Islet of Langerhans (tissue), 1 donor: ENCODE measurements at regions not wholly inside any gene's neighbourhood (a gene's known extent, or its start where the extent isn't known, plus 50 kb on each side); places are given as distances from the start of the nearest gene placed in this dataset.

Source experiments
- FAIRE-seq: peaks from one replicate; lab custom pipeline; 2011; peaks lifted over from hg19 to GRCh38; lab: Jason Lieb, UNC

DNA sequence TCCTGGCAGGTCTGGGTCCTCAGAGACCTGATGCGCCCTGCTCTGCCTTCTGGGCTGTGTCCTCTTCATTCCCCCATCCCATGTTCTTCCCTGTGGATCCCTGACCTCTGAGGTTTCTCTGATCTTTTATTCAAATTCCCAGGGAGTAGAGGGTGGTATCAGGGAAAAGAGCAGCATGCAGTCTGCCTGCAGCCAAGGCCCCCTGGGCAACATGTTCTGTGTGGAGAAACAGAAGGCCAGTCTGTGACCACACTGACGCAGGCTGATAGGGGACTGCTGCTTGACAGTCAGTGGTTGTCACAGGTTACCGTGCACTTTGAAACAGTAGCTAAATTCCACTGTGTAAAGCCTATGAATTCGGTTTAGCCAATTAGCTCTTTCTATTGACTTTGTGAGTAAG lies 156.6 kb upstream of the IRX2 start:
- FAIRE-seq, result no peak

DNA sequence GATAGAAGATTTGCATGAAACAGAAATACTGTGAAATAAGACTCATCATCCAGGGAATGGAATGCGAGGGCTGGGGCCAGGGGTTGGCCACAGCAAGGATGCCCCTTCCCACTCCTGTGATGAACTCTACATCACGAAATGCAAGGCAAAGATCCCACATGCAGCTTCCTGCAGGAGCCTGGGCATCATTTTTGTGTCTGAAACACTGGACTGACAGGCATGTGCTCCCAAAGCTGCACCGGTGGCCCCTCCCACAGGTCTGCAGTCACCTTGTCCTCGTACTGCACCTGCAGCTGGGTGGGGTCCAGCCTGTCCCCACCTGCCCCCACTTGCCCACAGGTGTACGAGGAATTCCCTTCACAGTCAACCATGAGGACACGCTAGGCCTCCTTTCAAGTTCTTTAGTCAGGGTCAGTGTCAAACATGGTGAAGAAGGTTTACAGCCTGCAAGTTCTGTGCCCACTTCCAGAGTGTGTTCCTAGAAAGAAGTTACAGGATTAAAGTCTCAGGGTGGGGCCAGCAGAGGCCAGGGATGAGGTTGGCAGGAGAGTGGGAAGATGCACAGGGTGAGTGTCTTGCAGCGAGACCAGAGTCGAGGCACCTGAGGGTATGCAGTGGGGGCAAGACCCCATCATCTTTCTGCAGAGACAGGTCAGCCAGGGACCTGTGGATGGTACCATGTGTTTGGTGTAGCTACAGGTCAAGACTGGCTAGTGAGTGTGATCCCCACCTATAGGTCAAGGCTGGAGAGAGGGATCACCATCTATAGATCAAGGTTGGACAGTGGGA lies 155.0 kb upstream of the IRX2 start:
- no peak for FAIRE-seq

DNA sequence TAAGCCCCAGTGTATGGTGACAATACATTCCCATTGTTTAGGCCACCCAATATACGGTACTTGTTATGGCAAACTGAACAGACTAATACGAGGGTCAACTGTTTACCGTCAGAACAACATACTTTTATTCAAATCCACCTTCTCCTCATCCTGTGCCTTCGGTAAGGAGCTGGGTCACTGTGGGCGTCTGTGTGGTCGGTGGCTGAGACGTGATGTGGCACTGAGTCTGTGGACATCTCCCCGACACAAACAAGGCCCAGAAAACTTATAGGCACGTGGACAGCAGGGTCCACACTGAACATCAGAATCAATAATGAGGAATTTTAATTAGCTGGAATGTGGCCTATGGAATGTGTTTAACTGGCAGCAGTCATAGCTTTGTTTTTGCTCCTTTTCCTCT lies 154.3 kb upstream of the IRX2 start:
- FAIRE-seq, result no peak

DNA sequence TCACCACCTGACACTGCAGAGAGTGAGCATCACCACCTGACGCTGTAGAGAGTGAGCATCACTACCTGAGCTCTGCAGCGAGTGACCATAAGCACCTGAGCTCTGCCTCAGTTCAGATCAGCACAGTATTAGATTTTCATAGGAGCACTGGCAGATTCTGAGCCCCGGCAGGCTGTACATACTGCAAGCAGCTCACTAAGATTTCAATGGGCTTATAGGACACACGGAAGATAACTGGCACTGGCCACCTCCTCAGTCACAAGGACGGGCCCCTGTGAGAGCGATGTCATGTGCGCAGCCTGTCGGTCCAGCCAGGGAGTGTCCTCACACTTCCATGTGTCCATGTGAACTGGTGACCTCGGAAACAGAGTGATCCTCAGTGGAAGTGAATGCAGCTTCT lies 153.5 kb upstream of the IRX2 start:
- no peak for FAIRE-seq

DNA sequence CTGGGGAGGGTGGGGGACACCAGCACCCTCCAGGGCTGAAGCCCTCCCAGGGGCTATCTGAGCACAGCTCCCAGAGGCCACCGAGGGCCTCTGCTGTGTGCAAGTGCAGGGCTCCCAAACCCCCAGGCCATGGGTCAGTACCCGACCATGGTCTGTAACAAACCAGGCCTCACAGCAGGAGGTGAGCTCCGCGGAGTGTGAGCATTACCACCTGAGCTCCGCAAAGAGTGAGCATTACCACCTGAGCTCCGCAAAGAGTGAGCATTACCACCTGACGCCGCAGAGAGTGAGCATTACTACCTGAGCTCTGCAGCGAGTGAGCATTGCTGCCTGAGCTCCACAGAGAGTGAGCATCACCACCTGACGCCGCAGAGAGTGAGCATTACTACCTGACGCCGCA lies 152.9 kb upstream of the IRX2 start:
- no peak for FAIRE-seq

DNA sequence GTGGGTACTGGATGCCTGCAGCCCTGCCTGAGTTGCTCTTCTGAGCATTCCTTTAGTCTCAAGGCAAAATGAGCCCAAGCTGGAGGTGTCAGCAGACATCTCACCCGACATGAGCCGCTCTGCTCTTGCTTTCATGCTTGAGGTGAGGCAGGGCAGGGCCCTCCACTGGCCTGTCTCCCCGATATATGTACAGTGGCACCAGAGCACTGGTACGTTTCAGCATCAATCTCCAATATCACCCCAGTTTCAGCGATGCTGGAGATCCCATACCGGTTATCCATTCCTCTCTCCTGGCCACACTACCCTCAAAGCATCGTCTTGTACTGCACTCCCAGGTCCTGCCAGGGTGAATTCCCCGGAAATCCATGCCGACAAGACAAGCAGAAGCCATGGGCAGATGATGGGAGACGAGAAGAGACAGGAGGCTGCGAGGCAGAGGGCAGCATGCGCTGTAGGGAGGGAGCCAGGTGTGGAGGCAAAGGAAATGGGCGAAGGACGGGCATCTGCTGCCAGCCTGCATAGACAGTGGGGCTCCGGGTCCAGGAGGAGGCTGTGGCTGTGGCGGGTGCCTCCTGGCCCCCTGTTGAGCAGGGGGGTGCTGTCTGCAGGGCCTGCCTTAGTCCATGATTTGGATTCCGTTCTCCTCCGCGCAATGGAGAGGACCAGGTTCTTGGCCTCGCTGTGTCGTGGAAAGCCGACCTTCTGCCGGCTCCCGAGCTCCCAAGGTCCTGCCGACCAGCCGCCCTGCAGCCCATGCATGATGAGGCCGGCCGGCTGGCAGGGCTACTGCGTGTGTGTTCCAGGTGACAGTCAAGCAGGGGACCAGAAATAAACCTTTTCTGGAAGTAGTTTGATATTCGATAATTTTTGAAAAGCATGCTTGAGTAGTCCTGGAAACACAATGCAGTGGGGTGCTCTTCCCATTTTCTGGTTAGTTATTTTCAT lies 152.2 kb upstream of the IRX2 start:
- no peak for FAIRE-seq

DNA sequence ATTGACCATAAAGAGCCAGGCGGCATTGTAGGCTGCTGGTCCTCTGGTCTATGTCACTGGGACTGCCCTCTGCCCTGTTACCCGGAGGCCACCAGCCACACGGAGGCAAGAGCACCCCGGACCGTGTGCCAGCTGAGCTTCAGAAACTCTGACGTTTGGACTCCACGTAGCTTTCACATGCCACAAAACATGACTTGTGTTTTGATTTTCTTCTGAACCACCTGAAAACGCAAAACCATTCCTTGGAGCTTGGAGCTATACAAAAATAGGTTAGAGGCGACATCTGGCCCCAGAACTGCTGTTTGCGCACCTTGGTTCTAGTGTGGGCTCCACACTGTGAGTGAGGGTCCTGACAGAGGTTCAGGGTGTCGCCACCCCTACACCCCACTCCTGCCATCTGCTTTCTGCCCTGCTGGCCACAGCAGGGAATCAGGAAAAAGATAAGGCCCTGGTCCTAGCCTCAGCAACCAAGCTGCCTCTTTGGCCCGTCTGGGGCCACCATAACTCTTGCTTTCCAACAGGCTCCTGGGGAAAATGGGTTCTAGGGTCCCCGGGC lies 151.3 kb upstream of the IRX2 start:
- no peak for FAIRE-seq

DNA sequence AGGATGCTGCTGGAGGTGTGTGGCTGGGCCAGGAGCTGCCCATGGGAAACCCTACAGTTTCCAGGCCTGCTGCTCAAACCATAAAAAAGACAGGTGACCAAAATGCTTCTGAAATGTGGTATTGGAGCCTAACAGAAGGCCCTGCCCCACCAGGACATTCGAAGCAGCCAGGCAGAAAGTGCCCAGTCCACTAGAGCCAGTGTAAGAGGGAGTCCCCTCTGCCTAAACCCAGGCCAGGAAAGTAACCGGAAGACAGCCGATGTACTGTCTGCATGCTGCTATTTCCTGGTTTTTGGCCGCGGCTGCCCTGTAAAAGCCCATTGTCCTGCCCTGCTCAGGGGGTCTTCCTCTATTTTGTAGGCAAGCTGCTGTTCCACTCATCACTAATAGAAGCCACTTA lies 150.7 kb upstream of the IRX2 start:
- FAIRE-seq, result no peak

DNA sequence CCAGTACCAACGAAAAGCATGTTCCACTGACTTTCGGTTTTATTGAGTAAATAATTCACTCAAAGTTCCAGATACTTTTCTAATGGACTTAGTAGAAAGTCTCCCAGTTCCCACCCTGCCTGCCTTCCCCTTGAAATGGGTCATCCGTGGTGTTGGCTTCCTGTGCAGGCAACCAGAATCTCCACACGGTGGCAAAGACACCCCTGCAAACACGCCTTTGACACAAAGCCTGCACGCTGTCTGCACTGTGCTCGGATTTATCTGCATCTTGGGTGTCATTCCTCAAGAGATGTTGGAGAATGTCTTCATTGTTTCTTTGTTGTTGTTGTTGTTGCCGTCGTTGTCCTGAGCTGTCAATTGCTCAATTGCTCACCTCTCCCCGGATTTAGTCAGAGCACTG lies 150.0 kb upstream of the IRX2 start:
- no peak for FAIRE-seq

DNA sequence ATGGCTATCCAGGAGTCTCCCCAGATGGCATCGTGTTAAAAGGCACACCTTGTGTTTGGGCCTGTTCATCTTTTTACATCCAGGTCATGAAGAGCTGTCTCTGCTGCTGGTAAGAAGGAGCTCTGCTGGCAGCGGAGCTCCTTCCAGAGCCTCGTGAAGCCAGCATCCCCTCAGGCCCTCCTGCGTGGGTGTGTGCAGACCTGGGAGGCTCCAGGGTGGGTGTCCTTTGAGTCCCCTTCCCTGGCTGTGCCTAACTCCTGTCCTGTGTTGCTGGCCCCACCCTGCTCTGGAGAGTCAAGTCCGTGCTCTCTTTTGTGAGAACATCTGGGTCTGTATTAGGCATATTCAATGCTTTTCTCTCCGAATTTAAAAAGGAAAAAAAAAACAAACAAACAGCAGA lies 149.6 kb upstream of the IRX2 start:
- FAIRE-seq, result no peak

DNA sequence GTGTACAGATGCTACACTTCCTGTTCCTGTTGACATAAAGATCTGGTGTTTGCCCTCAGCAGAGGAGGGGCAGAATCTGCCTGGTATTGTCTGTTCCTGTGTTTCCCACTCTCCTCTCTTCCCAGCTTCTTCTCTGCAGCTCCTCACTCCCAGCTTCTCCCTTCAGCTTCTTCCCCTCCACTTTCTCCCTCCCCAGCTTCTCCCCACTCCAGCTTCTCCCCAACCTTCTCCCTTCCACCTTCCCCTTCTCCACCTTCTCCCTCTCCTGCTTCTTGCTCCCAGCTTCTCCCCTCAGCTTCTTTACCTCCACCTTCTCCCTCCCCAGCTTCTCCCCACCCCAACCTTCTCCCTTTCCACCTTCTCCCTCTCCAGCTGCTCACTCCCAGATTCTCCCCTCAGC lies 148.9 kb upstream of the IRX2 start:
- no peak for FAIRE-seq

DNA sequence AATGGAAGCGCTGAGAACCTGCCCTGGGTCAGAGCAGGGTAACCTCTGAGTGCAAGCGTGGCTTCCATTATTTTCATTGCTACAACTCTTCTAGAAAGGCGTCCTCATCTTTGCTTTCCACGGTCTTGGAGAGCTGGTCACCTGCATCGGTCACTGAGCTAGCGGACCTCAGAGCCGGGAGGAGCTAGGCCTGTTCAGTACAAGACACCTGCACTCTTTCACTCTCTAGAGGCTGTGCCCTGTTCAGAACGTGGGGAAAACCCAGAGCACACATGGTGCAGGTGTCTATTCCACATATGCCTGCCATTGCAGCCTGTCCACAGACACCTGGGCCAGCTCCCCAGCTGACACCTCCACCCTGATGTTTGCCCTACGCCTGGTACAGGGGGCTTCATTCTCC lies 147.8 kb upstream of the IRX2 start:
- no peak for FAIRE-seq

DNA sequence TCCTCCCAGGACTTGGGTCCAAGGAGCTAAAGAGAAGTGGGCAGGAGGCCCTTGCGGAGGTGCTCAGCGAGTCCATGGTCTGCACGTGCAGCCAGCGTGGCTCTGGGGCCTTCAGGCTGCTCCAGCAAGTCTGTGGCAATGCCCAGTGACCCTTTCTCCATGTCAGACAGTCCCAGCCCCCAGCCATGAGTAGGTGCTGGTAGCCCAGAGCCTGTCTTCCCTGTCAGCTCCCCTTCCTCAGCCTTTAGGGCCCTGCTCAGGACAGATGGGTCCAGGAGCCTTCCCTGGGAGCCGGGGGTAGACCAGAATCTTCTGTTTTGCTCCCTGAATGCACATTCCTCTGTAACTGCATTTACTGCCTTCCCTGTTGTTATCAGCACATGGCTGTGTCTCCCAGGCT lies 147.2 kb upstream of the IRX2 start:
- FAIRE-seq, result no peak

DNA sequence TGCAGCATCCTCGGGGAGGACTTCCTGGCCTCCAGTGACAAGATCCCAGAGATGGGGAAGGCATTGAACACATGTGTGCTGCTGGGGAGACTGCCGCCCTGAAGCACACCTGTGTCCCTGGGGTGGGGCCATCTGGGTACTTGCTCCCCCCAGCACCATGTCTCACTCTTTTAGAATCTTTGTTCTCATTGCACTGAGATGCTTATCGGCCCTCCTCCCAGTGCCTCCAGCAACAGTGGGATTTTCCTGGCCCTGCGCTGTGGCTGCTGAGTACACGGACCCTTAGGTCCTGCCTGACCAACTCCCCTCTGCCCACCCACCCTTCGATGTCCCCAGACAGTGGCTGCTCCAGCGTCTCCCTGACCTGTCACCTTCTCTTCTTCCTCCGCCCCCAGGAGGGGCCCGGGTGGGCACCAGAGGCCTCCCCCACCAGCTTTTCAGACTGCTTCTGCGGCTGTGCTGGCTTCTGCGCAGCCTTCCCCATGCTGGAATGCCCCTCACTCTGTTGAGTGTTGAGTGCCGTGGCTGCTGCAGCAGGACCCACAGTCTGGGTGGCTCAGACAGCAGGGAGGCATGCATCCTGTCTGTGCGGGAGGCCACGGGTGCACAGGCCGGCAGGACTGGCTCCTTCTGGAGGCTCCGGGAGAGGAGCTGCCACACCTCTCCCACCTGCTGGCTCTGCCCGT lies 145.9 kb upstream of the IRX2 start:
- FAIRE-seq, result no peak

DNA sequence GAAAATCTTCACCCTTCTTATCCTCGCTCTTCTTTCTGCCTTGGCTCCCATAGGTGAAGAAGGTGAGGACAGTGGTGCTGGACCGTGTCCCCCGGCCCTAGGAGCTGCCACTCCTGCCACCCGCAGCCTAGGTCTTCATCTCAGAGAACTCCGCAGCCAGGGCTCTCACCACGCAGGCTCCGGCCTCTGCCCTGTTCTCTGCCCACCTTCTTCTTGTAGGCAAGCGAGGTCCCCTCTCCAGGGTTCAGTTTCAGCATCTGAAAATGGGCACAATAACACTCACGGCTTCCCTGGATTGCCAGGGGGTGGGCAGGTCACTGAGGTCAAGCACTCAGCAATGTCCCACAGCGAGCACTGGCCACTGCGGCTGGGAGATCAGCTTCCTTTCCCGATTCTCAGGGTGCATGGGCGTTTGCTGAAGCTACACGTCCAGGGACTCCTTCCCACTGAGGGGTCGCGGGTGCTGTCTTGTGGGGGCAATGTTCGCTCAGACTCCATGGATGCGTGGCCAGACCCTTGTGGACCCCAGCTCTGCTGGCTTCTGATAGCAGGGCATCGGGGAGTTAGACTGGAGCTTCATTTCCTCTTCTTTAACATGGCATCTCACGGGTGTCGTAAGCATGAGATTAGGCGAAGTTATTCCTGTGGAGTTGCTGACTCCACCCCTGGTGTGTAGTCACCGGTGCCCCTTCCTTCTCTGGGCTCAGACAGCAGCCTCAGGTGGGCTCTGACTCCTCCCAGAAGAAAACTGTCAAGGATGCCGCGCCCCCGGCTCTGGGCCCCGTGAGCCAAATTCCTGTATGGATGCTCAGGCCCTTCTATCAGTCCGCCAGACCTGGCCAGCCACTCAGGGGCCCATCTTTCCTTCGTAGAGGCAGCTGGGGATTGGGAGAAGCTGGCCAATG lies 145.1 kb upstream of the IRX2 start:
- FAIRE-seq, result no peak

DNA sequence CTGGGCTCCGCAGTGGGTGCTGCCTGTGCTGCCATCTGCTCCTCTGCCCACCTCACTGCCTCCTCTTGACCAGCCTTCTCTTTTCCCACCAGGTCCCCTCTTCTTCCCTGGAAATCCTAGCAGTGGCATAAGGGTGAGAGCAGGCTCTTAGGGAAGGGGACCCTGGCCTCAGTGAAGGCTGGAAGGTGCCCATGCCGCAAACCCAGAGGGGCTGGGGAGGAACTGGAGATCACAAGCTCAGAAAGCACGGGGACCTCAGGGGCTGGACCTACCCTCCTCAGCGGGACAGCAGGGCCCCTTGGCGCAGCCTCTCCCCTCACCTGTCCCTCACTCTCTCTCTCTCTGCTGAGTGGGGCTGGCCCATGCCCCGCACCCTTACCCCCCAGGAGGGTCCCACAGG lies 144.4 kb upstream of the IRX2 start:
- FAIRE-seq, result no peak

DNA sequence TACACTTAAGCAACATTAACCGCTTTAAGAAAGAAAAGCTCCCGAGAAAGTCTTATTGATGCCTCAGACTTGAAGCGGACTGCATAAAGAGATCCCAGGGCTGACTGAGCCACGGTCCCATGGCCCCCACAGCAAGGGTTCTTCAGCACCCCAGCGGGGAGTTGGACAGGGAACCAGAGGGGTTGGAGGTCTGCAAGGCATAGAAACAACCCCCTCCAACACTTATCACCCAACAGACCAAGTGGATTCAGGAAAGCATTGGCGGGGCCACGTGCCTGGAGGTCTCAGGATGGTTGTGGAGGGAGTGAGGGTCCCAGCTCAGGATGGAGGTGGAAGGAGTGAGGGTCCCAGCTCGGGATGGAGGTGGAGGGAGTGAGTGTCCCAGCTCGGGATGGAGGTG lies 143.7 kb upstream of the IRX2 start:
- FAIRE-seq, result no peak

DNA sequence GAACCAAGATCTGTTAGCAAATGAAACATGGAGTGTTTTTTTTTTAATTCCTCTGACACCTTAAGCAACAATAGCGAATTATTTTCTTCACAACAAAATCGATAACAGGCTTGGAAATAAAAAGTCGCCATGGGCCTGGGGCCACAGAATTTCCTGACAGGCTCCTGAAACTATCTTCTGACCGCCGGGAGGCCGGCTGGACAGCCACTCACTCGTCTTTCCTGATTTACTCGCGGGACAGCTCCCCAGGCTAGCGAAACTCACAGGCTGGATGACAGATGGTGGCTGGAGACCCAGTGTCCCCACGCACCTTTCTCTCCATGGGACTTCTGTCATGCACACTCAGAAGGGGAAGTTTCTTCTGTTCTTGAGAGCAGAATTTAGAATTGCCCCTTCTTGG lies 143.3 kb upstream of the IRX2 start:
- FAIRE-seq, result no peak

DNA sequence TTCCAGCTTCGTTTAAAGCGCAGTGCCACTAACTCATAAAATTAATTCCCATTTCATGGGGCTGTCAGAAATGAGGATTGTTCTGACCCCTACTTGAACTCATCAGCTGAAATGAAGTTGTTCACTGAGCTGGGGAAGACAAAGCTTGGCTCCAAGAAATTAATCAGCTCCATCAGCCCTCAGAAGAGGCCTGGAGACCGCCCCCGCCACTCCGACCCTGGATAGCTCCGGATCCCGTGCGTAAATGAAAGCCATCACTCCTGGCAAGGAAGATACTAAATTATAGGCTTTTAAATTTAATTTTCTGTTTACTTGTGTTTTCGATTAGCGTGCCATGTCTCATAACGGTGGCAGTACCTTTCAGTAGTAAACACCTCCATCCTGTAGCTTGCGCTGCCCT lies 142.8 kb upstream of the IRX2 start:
- FAIRE-seq, result no peak

DNA sequence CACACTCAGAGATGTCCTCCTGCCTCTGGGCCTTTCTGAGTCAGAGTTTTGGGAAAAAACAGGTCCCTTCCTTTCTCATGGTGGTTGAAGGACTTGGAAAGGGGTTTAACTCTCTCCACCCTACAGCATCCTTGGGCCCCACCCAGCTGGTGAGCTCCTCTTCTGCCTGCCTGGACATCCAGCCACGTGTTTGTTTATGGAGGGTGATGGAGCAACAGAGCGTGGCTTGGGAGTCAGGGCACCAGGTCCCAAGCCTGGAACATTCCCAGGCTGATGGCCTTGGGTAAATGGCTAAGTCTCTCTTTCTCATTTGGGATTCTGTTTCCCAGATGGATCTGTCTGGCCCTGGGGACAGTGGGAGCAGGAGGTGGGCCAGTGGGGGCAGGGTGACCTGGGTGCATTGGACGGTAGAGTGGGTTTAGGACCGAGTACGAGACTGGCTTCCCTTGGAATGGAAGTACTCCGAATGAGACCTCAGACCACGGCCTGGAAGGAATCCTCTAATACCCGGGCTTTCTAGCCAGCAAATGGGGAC lies 141.1 kb upstream of the IRX2 start:
- no peak for FAIRE-seq

DNA sequence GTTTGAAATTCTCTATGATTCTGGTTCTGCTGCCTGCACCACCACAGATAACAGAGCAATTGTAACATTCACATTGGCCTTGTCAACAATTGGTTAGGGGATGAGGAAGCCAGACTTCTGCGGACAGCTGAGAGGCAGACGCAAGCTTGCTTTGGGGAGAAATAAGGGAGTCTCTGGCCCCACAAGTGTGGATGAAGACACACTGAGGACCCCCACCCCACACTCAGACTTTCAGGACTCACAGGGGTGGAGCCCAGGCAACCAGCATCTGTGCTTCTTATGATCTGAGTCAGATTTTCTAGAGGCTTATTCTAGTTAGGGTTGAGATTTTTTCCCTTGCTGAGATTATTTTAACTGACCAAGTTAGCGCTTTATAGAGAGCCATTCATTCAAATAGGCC lies 140.3 kb upstream of the IRX2 start:
- no peak for FAIRE-seq
